ENCODE measurements at regions not wholly inside any gene's neighbourhood (a gene's known extent, or its start where the extent isn't known, plus 50 kb on each side); places are given as distances from the start of the nearest gene placed in this dataset.
"Not testable (repeated sequence)": the region's sequence is repeated elsewhere in the genome, so short reads cannot be mapped to it uniquely, and the experiment has no call there.

- not testable (repeated sequence) for DNase-seq (ENCODE audit: low read depth in 3 of 3)
Measured at GRCh38 chr19:28084659-28085157, 1128.2 kb downstream of the UQCRFS1 start.

GRCh38 chr19:28076628-28077027 is 1136.3 kb downstream of the UQCRFS1 start:
- no peak for DNase-seq (ENCODE audit: low read depth in 3 of 3)

- no peak for DNase-seq (ENCODE audit: low read depth in 3 of 3)
Measured at GRCh38 chr19:28075229-28075628, 1137.7 kb downstream of the UQCRFS1 start.

GRCh38 chr19:28074773-28075172 is 1138.2 kb downstream of the UQCRFS1 start:
- DNase-seq (ENCODE audit: low read depth in 3 of 3): no peak

GRCh38 chr19:28067882-28068281 is 1145.1 kb downstream of the UQCRFS1 start:
- no peak for DNase-seq (ENCODE audit: low read depth in 3 of 3)

- DNase-seq (ENCODE audit: low read depth in 3 of 3): no peak
Measured at GRCh38 chr19:28066988-28067387, 1146.0 kb downstream of the UQCRFS1 start.

- no peak for DNase-seq (ENCODE audit: low read depth in 3 of 3)
Measured at GRCh38 chr19:28066161-28066560, 1146.8 kb downstream of the UQCRFS1 start.

- no peak for DNase-seq (ENCODE audit: low read depth in 3 of 3)
Measured at GRCh38 chr19:28065026-28065425, 1147.9 kb downstream of the UQCRFS1 start.

- no peak for DNase-seq (ENCODE audit: low read depth in 3 of 3)
Measured at GRCh38 chr19:28063702-28064101, 1149.2 kb downstream of the UQCRFS1 start.

GRCh38 chr19:28061111-28061510 is 1151.8 kb downstream of the UQCRFS1 start:
- no peak for DNase-seq (ENCODE audit: low read depth in 3 of 3)

- DNase-seq (ENCODE audit: low read depth in 3 of 3): not testable (repeated sequence)
Measured at GRCh38 chr19:28057026-28057425, 1155.9 kb downstream of the UQCRFS1 start.

- no peak for DNase-seq (ENCODE audit: low read depth in 3 of 3)
Measured at GRCh38 chr19:28051047-28051446, 1161.9 kb downstream of the UQCRFS1 start.

GRCh38 chr19:28049875-28050274 is 1163.1 kb downstream of the UQCRFS1 start:
- DNase-seq (ENCODE audit: low read depth in 3 of 3): no peak

GRCh38 chr19:28046932-28047331 is 1166.0 kb downstream of the UQCRFS1 start:
- no peak for DNase-seq (ENCODE audit: low read depth in 3 of 3)

- DNase-seq (ENCODE audit: low read depth in 3 of 3): no peak
Measured at GRCh38 chr19:28045621-28046020, 1167.3 kb downstream of the UQCRFS1 start.

- DNase-seq (ENCODE audit: low read depth in 3 of 3): no peak
Measured at GRCh38 chr19:28044477-28044876, 1168.5 kb downstream of the UQCRFS1 start.

- DNase-seq (ENCODE audit: low read depth in 3 of 3): no peak
Measured at GRCh38 chr19:28042516-28042915, 1170.4 kb downstream of the UQCRFS1 start.

GRCh38 chr19:28039677-28040381 is 1173.1 kb downstream of the UQCRFS1 start:
- DNase-seq (ENCODE audit: low read depth in 3 of 3): no peak

GRCh38 chr19:28037186-28037585 is 1175.8 kb downstream of the UQCRFS1 start:
- no peak for DNase-seq (ENCODE audit: low read depth in 3 of 3)

GRCh38 chr19:28036486-28036885 is 1176.5 kb downstream of the UQCRFS1 start:
- no peak for DNase-seq (ENCODE audit: low read depth in 3 of 3)

- no peak for DNase-seq (ENCODE audit: low read depth in 3 of 3)
Measured at GRCh38 chr19:28034936-28035335, 1178.0 kb downstream of the UQCRFS1 start.

GRCh38 chr19:28028881-28029444 is 1184.0 kb downstream of the UQCRFS1 start:
- DNase-seq (ENCODE audit: low read depth in 3 of 3): no peak

- no peak for DNase-seq (ENCODE audit: low read depth in 3 of 3)
Measured at GRCh38 chr19:28027116-28027515, 1185.8 kb downstream of the UQCRFS1 start.

Data from stimulated activated CD4-positive, alpha-beta T cell treated with anti-CD3 and anti-CD28 coated beads, TNF-alpha, amount 100 ng/mL, for 4 hours (primary cell).